ENCODE measurements at regions not wholly inside any gene's neighbourhood (a gene's known extent, or its start where the extent isn't known, plus 50 kb on each side); places are given as distances from the start of the nearest gene placed in this dataset.

DNA sequence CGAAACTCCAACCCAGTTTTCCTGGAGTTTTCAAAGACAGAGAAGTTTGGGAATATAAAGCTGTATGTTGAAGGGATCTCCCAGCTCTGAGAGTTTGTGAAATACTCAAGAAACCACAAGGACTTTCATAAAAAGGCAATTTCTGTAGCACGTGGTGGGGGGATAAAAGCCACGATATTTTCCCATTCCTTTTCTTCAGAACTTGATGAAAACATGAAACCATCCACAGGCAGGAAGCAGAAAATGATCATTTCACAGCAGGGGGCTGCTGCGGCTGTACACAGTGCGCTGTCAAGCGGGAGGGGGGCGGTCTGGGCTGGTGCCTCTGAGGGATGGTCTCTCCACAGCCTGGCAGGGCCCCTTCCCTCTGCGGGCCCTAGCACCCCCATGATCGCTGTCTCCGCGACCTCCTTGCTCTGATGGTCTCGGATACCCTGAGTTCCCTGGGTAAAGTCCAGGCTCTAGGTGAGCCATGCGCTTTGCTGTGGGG lies 423.2 kb downstream of the MN1 start:
- no peak for DNase-seq

GRCh38 chr22:27378995-27379394 lies 422.6 kb downstream of the MN1 start:
- DNase-seq, result no peak

- DNase-seq, result no peak
Measured at GRCh38 chr22:27380855-27381254, 420.7 kb downstream of the MN1 start.

DNA sequence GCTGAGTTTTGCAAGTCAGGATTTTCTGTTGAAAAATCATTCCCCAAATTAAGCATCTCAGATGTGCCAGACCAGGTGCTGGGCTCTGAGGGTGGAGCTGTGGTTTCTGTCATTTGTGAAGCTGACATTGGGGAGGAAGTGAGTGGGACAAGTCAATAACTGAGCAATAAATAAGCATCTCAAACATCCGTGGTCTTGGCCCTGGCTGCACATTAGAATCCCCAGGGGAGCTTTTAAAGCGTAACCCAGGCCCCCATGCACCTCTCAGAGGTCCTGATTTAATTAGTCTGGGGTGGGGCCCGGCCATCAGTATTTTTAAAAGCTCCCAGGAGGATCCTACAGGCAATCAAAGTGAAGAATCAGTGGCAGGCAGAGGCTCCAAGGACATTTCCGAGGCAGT lies 420.0 kb downstream of the MN1 start:
- DNase-seq, result no peak

GRCh38 chr22:27381960-27382742 lies 419.4 kb downstream of the MN1 start:
- no peak for DNase-seq

- DNase-seq, result no peak
Measured at GRCh38 chr22:27382947-27383346, 418.6 kb downstream of the MN1 start.

GRCh38 chr22:27383896-27384295 lies 417.7 kb downstream of the MN1 start:
- no peak for DNase-seq

DNA sequence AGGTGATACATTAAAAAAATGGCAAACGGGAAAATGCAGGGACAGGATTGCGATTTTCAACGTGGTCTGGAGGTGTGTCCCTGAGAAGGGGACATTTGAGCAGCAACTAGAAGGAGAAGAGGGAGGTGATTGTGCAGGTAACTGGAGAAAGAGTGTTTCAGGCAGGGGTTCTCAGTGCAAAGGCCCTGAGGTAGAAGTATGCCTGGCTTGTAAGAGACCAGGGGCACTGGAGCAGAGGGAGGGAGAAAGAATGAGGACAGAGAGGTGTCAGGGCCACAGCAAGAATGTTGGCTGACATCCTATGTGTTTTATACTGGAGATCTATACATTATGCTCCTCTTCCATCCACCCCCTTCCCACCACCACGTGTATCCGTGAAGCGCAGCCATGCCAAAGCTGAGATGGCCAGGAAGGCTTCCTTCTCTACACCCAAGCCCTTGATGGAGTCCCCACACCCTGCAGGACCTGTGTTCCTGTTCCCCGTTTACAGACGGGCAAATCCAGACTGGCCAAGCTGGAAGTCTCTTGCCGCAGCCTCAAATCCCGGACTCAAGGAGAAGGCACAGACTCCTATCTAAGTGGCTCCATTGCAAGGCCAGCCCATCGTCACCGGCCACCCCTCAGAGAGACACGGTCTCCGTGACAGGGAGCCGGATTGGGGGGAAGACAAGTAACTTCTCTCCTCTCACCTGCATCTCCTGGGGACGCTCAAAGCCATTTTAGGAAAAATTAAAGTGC lies 416.1 kb downstream of the MN1 start:
- no peak for DNase-seq

DNA sequence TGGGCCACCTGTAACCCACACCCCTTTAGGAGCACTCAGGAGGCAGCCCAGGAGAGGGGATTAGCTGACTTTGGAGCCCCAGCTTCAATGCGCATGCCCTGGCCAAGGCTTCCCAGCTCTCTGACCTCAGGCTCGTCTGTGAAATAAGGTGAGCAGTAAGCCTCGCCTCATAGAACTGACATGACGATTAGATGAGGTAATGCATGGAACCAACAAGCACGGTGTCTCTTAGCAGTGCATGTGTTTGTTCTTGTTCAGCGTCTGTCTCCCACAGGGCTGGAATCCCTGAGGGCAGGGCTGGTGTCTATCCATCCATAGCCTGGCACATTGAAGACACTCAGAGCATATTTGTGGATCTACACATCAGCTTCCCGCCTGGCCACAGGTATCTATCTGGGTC lies 415.4 kb downstream of the MN1 start:
- no peak for DNase-seq

GRCh38 chr22:27387561-27387960 lies 414.0 kb downstream of the MN1 start:
- DNase-seq, result no peak

DNA sequence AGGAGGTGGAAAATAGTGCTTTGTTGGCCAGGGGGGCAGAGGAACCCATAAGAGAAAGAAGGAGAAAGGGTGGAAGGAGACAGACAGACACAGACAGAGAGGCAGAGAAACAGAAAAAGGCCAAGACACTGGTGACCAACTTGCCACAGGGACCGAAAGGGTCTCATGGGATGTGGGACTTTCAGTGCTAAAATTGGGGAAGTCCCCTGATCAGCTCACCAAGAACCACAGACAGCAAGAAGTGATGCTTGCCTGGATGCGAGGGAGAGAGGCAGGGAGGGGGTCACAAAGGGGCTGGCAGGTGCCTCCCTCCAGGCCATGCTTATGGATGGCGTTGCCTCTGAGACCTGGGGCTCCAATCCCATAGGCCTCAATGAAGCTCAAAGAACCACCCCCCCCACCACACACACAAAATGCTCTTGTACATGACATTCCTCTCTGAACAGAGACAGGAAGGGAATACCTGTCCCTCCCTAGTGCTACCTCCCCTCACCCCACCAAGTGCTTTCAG lies 413.4 kb downstream of the MN1 start:
- DNase-seq, result no peak

- no peak for DNase-seq
Measured at GRCh38 chr22:27389727-27390075, 411.9 kb downstream of the MN1 start.

DNA sequence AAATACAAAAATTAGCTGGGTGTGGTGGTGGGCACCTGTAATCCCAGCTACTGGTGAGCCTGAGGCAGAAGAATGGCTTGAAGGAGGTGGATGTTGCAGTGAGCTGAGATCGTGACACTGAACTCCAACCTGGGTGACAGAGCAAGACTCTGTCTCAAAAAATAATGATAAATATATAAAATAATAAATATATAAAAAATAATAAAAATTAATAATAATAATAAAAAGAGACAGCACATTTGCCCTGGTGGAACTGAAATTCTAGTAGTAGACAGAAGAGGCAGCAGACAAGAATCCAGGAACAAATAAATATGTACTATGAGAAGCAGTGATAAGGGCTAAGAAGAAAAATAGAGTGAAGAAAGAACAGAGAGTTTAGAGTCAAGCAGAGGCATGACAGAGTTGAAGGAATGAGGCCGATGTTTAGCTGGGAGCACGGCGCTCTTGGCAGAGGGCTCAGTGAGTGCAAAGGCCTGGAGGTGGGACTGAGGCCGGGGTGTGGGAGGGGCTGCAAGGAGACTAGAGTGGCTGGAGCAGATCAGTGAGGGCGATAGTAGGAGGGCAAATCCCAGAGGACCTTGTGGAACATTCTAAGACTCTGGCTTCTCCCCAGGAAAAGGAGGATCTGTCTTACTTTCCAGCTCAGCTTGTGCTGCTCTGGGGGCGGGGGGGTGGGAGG lies 410.3 kb downstream of the MN1 start:
- DNase-seq, result no peak

- no peak for DNase-seq
Measured at GRCh38 chr22:27393371-27393770, 408.2 kb downstream of the MN1 start.

DNA sequence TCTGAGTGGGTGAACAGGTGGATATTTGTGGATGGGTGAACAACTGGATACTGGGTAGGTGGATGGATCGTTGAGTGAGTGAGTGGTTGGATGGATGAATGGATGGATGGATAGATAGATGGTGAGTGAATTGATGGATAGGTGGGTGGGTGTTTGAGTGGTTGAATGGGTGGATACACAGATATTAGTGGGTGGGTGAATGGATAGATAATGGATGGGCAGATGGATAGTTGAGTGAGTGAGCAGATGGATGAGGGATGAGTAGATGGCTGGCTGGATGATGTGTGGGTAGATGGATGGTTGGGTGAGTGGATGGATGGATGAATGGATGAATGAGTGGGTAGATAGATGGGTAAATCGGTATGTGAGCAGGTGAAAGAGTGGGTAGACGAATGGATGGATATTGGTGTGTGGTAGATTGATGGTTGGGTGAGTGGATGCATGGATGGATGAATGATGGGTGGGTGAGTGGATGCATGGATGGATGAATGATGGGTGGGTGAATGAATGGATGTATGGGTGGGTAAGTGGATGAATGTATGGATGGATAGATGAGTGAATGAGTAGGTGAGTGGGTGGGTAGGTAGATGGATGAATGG lies 406.7 kb downstream of the MN1 start:
- no peak for DNase-seq

- no peak for DNase-seq
Measured at GRCh38 chr22:27397036-27397953, 404.3 kb downstream of the MN1 start.

DNA sequence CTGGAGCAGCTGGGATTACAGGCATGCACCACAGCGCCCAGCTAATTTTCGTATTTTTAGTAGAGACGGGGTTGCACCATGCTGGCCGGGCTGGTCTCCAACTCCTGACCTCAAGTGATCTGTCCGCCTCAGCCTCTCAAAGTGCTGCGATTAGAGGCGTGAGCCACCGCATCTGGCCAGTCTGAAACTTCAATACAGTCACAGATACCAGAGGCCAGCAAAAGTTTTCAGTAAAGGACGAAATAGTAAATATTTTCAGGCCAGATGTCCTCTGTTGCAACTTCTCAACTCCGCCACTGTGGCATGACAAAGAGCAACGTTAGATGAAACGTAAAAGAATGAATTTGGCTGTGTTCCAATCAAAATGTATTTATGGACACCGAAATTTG lies 403.6 kb downstream of the MN1 start:
- no peak for DNase-seq

DNA sequence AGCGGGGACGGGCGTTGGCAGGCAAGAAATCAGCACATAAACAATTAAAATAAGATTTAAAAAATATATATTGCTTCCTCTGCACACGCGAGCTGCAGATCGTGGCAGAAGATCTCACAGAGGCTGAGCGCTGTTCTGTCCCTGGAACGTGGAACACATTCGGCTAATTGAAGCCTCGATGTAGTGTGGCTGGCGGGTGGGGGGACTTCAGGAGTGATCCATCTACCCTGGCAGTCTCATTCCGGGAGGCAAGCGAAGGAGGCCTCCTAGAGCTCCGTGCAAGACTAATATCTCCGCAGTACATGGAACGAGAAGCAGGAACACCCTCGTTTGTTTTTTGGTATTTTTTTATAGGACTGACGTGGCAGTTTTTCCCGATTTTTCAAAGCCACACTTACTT lies 402.4 kb downstream of the MN1 start:
- no peak for DNase-seq

DNA sequence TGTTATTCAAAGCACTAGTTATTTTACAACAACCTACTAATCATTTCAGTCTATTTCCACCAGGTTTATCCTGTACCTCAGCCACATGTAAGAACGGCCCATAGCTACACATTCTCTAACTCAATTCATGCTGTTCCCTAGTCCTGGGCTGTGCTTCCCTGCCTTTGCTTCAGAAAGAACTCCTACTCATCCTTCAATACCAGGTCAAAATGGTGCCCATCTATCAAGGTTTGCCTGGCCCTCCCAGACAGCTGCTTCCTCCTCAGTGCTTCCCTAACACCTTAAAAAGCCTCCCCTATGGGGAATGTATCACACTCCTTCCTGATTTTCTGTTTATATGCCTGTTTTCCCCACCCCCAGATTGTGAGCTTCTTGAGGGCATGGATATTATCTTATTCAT lies 400.7 kb downstream of the MN1 start:
- DNase-seq, result no peak

DNA sequence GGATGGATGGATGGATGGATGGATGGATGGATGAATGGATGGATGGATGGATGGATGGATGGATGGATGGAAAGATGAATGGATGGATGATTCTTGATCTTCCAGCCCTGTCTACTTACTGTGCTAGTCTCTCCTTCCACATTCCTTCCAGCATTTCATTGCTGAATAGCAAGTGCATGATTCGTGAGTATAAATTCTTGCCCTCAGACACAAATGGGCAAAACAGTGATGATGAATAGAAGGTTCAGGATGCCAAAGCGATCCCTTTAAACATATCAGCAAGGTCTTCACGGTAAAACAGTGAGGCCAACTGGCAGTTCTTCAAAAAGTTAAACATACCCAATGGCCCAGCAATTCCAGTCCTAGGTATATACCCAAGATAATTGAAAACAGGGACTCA lies 400.2 kb downstream of the MN1 start:
- no peak for DNase-seq

DNA sequence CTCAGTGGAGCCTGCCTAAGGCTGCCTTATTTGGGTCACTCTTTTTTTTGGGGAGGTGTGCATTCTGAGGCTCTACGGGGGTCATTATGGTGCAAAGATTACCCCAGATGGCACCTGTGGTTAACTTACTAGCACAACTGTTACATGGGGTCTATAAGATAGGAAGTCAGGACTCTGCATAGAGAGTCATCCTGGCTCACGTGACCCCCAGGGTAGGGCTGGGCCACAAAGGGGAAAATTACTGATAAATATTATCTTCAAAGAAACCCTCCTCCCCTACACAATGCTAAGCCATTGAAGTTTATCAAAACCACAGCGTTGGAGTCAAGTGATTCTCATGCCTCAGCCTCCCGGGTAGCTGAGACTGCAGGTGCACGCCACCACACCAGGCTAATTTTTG lies 397.1 kb downstream of the MN1 start:
- DNase-seq, result no peak

Measured in CD4-positive, alpha-beta T cell treated with Interleukin-21 for 1 hour (primary cell).